HS-27A (cell line): ENCODE measurements at regions not wholly inside any gene's neighbourhood (a gene's known extent, or its start where the extent isn't known, plus 50 kb on each side); places are given as distances from the start of the nearest gene placed in this dataset.

Source experiments
- DNase-seq: peaks from one replicate; pipeline ENCODE4 v3.0.0-alpha.2; 2012; ENCODE audit warnings: low read depth, missing footprints

DNA sequence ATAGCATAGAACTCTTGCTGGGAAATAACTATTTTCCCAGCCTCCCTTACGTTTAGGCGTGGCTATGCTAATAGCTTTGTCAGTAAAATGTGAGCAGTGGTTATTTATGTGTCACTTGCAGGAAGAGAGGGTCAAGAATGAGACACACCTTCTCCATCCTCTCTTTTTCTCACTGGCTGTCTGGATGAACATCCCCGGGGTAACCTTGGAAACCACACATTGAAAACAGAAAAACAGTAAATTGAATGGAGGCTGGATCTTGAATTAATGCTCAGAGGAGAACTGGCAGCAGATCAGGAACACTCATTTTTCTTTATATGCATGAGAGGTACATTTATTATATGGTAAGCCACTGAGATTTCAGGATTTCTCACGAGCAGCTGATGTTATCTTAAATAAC lies 127.6 kb downstream of the DNAJB9 start:
- DNase-seq: no peak

DNA sequence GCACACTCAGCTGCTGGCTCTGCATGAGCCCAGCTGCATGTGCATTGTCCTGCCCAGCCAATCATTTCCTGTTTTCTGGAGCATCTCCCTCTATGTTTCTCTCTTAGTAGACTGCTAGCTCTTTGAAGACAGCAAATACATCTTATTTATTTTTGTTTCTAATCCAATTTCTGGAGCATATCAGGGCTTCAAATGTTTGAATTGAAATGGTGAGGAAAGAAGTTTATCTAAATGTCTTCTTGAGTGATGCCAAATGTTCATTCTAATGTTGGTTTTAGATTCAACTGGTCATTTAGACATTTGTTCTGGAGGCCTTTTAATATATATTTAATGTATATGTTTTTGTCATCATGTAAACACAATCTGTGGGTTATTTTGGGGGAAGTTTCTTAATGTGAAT lies 141.9 kb downstream of the DNAJB9 start:
- DNase-seq: no peak

DNA sequence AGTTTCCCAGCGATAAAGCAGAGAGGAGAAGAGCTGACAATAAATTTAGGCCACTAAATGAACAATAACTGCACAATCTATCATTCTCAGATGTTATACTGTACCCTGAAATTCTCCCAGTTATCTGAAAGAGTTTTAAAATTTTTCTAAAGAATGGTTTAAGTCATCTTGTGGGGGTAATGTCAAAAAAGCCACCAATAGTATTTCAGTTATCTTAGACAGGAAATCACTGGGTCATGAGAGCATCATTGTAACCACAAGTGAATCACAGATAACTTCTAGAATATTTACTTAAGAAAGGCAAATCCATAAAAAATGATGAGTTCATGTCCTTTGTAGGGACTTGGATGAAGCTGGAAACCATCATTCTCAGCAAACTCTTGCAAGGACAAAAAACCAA lies 147.1 kb downstream of the DNAJB9 start:
- DNase-seq: no peak

- DNase-seq: no peak
These were observed 148.1 kb downstream of the DNAJB9 start for GRCh38 chr7:108717781-108718180.

GRCh38 chr7:108719631-108720030 lies 150.0 kb downstream of the DNAJB9 start:
- DNase-seq: no peak

GRCh38 chr7:108722561-108722960 lies 152.9 kb downstream of the DNAJB9 start:
- DNase-seq: no peak

DNA sequence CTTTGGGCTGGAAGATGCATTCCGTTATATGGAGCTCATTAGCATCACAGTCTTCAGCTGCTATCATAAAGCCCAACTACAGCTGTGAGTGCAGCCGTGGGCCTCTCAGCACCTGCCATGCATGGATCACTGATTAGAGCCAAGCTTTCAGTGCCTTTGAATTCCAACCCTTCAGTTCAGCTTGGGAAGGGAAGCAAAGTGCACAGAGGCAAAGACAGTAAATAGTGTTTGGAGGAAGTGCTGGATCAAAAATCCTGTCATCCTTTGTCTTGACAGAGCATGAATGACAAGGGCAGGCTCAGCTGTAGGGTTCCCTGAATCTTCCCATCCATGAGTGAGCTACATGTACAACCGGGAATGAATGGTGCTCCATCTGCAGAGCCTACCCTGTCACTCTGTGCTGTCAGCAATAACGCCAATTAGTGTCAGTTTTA lies 153.7 kb downstream of the DNAJB9 start:
- no peak for DNase-seq

DNA sequence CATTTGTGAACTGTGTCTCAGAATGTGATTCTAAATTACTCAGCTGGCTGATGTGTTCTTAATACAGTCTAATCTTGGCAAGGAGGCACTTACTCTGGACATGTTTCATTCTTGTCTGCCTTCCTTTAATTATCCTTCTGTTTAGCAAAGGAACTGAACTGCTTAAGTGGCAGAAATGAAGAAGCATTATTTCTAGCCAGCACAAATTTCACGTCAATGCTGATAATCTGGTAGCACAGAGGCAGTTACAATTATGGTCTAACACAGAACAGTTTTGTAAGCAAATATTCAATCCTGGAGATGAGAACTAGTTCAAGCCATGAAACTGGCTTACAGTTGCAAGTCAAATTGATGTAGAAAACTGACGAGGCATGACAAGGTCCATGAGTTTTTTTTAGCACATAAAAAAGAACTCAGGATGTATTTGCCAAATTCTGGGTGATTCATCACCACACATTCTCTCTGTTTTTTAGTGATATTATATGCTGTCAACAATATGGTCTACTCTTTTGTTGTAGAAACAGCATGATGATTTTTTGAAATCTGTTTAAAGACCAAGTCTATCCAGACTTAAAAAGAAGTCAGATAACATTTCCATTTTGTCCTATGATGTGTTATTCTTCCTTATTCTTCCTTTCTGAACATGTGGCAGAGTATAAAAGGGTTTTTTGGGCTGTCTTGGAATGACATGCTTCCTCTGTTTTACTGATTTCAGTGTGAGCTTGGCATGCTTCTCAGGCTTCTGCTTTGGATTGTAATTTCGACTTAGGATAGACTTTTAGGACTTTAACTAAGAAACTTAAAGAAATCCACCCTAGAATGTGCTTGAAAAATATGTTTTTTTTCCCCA lies 154.8 kb downstream of the DNAJB9 start:
- DNase-seq: no peak

DNA sequence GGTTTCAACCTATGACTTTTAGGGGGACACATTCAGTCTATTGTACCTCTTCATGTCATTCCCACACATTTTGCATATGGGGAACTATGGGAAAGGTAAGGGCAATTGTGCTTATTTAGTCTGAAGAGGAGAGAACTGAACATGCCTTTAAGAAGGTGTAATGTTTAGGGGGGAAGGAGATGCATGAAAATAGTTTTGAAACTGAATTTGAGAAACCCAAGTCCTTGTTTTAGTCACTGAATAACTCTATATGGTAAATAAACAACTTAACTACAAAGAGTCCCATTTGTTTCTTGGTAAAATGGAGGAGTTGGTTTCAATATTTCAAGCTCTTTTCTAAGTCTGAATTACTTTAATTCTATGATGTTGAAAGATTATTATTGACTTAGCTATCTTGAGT lies 166.1 kb downstream of the DNAJB9 start:
- no peak for DNase-seq

GRCh38 chr7:108736221-108736891 lies 166.7 kb downstream of the DNAJB9 start:
- no peak for DNase-seq

DNA sequence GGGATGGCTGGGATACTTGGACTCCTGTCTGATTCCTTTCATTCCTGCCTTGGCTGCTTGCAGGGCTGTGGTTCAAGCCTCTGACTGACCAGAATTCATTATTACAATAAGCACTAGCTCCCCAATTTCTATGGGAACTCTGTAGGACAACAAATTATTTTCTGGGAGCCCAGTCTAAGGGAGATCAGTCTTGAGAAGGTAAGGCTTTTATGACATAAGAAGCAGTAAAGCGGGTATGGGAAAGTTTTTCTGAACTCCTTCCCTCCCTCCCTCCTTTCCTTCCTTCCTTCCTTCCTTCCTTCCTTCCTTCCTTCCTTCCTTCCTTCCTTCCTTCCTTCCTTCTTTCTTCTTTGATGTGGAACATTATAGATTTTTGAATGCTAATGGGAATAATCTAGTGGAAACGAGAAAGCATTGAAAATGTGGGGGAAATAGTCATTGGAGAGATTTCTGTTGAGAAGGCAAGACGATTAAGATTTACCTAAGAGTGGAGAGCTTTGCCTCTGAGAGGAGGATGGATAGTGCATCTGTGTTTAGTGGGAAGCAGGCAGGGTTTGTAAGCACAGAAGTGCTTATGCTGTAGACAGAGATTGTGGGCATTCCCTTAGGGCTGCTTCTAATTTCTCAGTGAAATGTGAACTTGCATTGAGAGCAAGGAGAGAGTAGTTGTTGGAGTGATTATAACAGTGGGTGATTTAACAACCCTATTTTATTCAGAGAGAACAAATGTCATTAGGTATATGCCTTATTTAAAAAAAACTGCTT lies 201.5 kb downstream of the DNAJB9 start:
- no peak for DNase-seq

- no peak for DNase-seq
These were observed 202.2 kb downstream of the DNAJB9 start for GRCh38 chr7:108771853-108772252.

GRCh38 chr7:108777966-108778365 lies 208.3 kb downstream of the DNAJB9 start:
- no peak for DNase-seq

- no peak for DNase-seq
These were observed 219.8 kb downstream of the DNAJB9 start for GRCh38 chr7:108789451-108789850.

DNA sequence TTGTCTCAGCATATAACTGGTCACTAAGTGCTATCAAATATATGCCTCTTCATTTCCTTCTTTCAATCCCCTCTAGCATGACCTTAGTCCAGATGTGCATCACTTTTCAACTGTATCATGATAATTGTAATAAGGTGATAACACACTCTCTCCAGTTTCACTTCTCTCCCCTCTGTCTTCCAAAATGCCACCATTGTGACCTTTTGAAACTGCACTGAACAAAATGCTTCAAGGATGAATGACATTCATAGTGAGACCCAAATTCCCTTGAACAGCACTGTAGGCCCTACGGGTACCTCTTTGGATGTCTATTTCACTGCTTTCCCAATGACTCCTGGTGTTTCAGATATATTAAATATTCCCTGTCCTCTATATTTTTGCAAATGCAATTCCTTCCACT lies 224.8 kb downstream of the DNAJB9 start:
- no peak for DNase-seq

DNA sequence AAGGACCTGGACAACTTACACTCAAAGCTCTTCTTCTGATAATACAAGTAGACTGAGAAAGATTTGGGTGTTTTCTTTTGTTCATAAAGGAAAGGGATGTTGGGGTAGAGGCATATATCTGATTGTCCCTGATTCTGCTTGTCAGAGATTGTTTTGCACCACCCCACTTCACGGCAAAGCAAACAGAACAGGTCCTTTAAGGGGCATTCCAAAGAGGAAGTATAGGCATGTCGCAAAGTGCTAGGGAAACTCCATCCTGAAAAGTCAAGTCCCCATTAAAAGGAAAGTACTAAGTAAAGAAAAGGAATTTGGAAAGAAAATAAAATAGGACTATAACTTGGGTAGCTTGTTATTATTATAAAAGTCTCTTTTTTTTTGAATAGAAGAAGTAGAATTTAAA lies 233.0 kb downstream of the DNAJB9 start:
- no peak for DNase-seq

DNA sequence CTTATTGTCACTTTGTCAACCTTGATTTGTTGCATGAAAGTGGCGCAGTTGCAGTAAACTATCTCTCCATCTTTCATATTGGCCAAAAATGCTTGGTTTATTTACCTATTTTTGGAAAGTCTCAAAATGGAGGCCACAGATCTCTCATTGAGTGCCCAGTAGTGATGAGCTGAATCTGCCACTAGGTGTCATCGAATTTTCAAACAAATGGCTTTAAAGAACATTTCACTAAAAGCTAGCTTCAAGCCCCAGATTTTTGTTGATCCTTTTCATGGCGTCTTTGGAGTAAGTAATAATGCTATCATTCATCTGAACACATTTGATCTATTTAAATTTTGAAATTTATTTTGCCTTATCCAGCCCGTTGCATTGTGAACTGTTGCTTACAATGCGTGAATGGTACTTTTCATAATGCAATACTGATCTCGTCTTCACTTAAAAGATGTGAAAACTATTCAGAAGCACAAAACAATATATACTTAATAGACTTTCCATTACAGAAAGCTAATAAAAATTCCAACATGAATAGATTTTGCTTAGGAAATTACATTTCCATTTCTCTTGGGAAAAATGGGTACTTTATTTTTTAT lies 236.2 kb downstream of the DNAJB9 start:
- no peak for DNase-seq

DNA sequence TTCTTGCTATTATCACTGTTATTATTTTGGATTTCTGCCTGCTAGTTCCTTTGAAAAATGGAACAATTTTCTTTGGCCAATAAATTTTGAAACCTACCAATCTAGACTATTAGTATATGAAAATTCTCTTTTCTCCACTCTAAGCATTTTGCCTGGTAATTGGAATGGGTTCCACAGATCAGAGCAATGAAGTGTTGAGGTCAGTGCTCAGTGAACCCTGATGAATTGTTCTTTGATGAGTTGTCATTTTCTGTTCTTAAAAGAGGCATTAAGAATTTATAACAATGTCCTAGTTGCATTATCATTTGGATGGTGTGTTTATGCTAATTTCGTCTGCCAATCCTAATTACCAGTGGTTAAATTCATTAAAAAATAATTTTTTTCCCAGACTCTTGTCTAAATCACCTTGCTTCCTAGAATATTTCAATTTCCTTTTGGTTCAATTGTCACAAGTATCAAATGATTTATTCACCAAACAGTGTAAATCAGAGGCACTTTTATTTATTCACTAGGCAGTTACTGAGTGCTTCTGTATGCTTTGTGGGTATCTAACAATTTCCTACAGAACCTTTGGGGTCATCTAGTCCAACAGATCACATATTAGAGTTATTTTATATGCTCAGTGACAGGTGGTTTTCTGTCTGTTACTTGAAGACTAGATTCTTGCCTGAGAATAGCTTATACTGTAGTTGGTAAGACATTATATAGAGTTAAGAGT lies 239.0 kb downstream of the DNAJB9 start:
- no peak for DNase-seq

DNA sequence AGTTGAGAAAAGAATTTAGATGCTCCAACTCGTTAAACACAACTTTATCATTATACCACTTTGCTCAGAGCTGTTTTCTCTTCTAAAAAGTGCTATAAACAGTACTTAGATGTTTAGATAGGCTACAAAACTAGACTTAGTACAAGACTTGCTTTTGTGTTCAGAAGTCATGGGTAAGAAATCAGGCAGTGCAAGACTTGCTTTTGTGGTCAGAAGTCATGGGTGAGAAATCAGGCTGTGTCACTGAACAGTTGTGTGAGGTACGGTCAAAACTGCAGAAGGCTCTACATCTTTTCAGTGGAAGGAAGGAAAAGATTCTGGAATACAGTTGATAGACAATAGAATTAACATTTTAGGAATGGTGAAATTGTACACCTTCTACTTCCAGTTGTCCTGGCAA lies 239.7 kb downstream of the DNAJB9 start:
- DNase-seq: no peak

DNA sequence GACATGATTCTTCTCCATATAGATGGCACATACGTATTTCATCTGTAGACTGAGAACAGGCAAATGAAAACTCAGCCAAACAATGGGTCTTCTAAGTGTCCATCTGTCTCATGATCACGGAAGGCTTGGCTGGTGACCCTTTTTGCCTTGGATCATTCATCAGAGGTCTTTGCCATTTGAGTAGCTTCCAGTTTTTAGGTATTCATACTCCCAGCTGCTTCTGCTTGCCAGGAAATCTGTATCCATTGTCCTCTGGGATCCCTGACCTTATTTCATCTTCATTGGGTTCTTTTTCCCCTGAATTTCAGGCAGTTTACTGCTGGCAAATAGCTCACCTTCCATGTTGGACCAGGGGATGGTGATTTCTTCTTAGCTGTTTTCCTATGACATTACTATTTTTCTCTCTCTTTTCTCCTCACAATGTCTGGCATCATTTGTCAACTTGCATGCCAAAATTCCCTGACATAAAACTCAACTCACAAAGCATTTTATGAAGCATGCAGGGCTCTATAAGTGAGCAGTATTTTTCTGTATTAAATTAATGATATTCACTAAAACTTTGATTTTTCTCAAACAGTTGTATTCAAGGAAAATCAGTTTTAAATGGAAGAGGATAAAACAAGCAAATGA lies 241.2 kb downstream of the DNAJB9 start:
- DNase-seq: no peak
